ENCODE measurements at regions not wholly inside any gene's neighbourhood (a gene's known extent, or its start where the extent isn't known, plus 50 kb on each side); places are given as distances from the start of the nearest gene placed in this dataset.
"Not testable (repeated sequence)": the region's sequence is repeated elsewhere in the genome, so short reads cannot be mapped to it uniquely, and the experiment has no call there.

- not testable (repeated sequence) for DNase-seq
Observed at GRCh38 chr18:15164446-15164845, 416.5 kb downstream of the ANKRD30B start.

- DNase-seq = peak in 1 of 5 experiments; percentile 0
Observed at GRCh38 chr18:15165048-15165447, 417.1 kb downstream of the ANKRD30B start.

GRCh38 chr18:15193028-15193427 is 445.1 kb downstream of the ANKRD30B start:
- not testable (repeated sequence) for DNase-seq

GRCh38 chr18:15193813-15194212 is 445.8 kb downstream of the ANKRD30B start:
- not testable (repeated sequence) for DNase-seq

- not testable (repeated sequence) for DNase-seq
Observed at GRCh38 chr18:15197338-15198115, 449.6 kb downstream of the ANKRD30B start.

DNA sequence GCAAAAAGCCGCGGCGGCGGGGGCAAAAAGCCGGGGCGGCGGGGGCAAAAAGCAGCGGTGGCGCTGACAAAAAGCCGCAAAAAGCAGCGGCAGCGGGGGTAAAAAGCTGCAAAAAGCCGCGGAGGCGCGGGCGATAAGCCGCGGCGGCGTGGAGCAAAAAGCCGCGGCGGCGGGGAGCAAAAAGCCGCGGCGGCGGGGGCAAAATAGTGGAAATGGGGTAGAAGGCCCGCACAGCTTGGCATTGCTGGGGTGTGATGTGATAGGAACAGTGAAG is 450.1 kb downstream of the ANKRD30B start:
- no peak for DNase-seq
